NCI-H1105 (cell line): ENCODE measurements at regions not wholly inside any gene's neighbourhood (a gene's known extent, or its start where the extent isn't known, plus 50 kb on each side); places are given as distances from the start of the nearest gene placed in this dataset.
A peak's percentile ranks its signal among the peaks of the same experiment; 100 is the strongest.
"Not testable (repeated sequence)": the region's sequence is repeated elsewhere in the genome, so short reads cannot be mapped to it uniquely, and the experiment has no call there.

Experiments used
- DNase-seq: peaks from one replicate; lab custom pipeline; 2025; lab: John Stamatoyannopoulos, UW

DNA sequence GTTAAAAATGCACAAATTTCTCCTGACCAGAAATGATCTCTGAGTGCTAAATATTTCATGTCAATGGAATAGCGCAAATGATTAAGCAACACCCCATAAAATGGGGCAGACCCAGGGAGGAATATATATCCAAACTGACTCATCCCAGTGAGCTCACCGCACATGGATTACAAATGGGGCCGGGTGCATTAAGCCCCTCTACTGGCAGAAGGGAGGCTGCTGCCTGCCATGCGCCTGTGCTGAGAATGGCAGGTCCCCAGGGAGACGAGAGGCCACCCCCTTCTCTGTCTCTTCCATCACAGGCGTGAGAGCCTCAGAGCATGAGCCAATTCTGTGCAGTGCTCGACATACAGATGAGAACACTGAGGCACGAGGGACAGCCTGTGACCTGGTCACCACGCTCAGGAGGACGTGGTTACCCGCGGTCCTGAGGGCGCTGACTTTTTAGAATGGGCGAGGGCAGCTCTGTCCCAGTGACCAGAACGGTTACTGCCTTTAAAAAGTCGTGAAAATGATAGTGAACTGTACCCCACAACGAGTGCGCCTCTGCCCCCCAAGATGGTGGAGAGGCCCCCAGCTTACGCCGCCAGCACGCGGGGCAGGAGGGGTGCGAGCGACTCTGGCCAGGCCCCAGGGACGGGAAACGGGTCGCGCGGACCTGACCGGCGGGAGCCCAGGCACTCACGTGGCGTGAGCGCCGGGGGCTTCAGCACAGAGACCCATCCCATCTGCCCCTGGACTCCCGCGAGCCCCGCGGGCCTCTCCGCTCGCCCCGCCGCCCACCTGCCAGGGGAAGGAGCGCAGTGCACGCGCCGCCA is 130.2 kb upstream of the ALDH3B2 start:
- peak; percentile 10 for DNase-seq

DNA sequence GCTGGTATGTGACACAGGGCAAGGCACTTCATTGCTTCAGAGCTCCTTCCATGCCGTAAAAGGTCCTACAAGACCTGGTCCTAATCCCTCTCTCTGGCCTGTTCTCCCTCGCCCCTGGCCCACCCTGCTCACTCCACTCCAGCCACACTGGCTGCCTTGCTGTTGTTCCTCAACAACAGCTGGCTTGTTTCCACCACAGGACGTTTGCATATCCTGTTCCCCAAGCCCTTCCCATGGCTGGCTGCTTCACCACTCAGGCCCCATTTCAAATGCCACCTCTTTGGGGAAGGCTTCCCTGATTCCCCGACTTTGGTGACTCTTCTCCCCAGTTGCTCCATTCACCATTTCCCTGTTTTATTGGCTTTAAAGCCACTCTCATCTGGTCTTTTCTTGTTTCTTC is 129.1 kb upstream of the ALDH3B2 start:
- DNase-seq: not testable (repeated sequence)

DNA sequence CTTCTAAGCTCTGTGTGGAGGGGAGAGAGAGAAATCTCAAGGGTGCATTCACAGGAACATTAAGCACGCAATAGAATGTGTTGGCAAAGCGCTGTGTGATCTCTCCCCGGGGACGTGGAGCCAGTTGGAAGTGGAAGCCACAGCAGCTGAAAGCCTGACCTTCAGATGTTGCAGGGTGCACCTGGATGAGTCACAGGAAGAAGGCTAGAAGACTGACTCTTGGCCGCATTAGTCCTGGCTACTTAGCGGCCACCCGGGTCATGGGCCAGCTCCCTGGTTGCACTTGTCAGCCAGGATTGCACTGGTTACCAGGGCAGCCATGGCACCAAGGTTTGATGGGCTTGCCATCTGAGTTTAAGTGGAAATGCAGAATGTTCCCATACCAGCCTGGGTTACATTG is 128.6 kb upstream of the ALDH3B2 start:
- not testable (repeated sequence) for DNase-seq

DNA sequence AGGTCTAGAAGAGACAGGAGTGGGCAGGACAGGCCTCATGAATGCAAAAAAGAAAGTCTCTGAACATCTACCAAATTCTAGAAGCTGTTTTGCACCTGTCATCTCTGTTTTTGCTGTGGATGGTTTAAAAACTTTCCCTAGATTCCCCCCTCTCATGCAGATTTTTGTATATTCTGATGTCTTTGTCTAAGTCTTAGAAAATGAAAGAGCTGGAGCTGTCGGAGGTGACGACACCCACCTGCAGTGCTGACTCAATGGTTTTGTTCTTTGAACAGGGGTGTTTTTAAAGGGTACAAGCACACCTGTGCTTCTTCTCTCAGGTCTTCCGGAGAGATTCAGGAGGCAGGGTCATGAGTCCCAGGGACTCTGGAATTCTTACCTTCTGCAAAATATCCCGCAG is 128.2 kb upstream of the ALDH3B2 start:
- not testable (repeated sequence) for DNase-seq

DNA sequence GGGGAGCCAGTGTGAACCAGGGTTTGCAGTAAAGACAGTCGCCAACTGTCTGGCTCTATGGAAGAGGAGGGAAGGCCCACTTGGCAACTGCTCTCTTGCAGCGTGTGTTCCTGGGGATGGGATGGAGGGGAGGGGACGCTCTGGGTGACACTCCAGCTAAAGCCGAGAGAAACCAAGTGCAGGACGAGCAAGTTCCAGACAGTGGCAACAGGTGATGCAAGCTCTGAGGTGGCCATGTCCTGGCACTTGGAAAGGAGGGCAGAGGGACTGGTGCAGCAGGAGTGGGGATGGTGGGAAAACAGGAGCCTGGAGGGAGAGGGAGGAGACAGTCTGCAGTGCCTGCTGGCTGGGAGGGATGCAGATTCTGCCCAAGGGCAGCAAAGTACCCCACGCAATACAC is 127.0 kb upstream of the ALDH3B2 start:
- not testable (repeated sequence) for DNase-seq

DNA sequence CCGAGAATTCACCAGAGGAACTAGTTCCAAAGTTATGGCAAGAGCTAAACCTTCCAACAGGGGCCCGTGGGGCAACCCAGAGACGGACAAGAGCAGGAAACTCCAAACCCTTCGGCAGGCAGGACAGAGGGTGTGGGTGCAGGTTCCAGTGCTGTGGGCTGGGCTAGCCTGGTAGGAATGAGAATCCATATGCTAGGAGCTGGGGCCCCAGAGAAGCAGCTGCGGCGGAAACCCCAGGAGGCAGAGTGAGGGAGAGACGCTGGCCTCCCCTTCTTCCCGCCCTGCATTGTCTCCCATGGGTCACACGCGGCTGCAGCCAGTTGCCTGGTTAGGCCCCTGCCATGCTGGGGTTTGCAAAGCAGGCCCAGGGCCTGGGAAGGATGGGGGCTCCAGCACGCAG is 126.2 kb upstream of the ALDH3B2 start:
- not testable (repeated sequence) for DNase-seq

DNA sequence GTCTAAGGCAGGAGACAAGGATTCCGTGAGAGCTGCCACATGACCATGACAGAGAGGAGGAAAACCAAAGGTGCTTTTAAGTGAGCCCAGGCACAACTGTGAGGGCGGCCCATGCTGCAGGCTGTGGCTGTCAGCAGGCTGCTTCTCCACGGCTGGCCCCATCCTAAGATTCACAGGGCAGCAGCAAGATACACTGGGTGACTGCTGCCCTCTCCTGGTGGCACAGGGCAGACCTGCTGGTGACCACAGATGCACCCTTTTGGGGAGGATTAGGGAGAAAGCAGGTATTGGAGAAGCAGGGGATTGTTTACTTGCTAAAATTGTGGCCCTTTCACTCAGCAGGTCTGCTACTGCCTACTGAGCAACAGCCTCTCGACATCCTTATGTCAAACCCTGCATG is 125.4 kb upstream of the ALDH3B2 start:
- DNase-seq: not testable (repeated sequence)

DNA sequence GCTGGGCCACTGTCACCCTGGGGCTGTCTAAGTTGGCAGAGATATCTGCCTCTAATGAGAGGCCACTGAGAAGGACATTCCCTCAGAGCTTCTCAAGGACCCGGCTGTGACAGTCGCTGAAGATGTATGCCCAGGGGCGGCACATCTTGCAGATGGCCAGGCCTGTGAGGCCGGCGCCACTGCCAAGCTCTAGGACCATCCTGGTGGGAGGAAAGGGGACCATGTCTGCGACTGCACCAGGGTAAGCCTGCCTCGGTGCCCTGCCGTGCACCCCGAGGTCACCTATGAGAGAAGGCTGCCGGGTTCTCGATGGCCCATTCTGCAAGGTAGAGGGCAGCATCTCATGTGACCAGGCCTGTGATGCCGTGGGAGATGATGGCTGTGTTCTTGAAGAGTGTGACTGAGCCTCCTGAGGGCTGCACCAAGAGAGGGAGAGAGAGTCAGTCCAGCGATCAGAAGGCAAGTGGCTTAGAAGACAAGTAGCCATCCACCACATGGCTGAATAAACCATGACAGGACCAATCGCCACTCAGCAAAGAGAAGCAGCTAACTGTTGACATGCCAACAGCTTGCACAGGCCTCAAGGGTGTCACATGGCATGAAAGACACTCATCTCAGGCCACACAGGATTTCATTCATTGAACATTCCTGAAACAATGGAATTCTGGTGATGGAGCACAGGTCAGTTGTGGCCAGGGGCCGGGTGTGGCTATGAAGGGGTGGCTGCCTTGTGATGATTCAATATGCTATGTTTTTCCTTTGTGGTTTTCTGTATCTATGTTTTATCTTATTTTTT is 123.5 kb upstream of the ALDH3B2 start:
- not testable (repeated sequence) for DNase-seq

DNA sequence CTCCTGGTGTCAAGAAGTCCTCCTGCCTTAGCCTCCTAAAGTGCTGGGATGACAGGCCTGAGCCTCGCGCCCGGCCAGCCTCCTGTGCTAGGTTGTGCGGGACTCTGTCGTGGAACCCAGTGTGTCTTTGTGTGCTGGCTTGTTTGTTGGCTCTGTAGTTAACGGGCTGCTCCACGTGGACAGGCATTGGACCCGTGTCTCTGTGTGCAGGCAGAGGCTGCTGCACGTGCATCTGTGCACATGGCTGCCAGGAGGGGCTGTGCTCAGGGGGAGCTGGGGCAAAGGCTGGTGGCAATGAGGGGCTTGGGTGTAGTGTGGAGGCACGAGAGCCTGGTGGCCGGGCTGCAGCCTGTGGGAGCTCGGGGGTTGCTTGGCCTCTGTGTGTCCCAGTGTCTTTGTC is 121.3 kb upstream of the ALDH3B2 start:
- DNase-seq: no peak

DNA sequence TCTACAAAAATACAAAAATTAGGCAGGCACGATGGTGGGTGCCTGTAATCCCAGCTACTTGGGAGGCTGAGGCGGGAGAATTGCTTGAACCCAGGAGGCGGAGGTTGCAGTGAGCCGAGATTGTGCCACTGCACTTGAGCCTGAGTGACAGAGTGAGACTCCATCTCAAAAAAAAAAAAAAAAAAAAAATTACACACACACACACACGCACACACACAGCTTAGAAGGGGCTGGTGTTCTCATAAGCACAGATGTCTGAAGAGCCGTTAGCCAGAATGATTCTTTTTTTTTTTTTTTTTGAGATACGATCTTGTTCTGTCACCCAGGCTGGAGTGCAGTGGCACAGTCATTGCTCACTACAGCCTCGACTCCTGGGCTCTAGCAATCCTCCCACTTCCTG is 119.3 kb upstream of the ALDH3B2 start:
- not testable (repeated sequence) for DNase-seq

DNA sequence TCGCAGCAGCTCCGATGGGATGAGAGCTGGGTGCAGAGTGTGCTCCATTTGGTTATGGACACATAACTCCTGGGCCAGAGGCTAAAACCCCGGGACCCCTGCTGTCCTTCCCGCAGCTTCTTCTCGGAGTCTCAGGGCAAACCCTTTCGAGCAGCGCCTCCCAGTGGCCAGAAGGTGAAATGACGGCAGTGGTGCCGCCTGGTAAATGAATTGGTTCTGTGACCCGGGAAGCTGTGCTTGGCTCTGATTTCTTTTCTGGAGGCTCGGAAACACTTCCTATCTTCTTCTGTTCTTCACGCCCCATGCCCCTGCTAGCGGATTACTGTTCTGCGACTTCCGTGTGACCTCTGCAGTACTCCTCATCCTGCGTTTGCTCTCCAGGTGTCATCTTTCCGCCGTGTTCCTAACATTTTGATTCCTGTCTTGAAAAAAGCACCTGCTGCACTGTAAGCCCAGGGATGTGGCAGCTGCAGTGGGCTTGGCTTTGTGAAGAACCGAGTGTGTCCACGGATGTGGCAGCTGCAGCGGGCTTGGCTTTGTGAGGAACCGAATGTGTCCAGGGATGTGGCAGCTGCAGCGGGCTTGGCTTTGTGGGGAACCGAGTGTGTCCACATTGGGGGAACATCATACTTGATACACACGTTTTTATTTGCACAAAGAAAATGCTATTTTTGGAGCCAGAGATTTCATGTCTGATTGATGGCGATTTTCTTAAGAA is 118.0 kb upstream of the ALDH3B2 start:
- peak; percentile 38 for DNase-seq

DNA sequence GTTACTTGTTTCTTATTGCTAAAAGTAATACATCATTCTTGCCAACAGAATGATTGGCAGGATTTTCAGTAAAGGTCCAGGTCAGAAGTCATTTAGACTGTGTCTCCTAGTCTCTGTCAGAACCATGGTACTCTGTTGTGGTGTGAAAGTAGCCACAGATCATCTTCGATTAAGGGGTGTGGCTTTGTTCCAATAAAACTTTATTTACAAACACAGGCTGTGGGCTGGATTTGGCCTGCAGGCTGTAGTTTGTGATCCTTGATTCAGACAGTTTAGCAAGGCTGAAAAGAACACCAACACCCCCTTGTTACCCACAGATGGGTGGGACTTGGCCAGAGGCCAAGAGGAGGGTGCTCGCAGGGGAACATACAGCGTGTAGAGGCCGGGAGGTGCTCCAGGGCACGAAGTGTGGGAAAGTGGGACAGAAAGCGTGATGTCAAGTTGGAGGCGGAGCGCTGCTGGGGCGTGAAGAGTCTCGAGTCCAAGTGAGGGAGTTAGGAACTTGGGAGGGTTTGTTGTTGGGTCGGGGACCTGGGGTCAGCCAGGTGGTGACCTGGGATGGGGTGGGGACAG is 117.3 kb upstream of the ALDH3B2 start:
- not testable (repeated sequence) for DNase-seq

DNA sequence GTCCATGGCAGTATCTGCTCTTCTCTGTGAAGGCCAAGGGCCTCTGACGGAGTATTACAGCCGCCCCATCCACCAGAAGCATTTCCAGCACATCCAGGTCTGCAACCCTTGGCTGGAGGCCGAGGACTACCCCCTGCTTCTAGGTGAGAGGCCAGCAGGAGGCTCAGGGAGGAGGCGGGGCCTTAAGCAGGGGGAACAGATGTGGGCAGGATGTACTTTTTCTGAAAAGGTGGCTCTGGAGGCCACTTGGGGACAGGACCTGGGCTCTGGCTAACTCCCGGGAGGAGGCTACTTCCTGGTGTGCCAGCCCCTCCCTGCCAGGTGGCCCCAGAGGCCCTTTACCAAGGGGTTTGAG is 113.9 kb upstream of the ALDH3B2 start:
- DNase-seq: not testable (repeated sequence)

DNA sequence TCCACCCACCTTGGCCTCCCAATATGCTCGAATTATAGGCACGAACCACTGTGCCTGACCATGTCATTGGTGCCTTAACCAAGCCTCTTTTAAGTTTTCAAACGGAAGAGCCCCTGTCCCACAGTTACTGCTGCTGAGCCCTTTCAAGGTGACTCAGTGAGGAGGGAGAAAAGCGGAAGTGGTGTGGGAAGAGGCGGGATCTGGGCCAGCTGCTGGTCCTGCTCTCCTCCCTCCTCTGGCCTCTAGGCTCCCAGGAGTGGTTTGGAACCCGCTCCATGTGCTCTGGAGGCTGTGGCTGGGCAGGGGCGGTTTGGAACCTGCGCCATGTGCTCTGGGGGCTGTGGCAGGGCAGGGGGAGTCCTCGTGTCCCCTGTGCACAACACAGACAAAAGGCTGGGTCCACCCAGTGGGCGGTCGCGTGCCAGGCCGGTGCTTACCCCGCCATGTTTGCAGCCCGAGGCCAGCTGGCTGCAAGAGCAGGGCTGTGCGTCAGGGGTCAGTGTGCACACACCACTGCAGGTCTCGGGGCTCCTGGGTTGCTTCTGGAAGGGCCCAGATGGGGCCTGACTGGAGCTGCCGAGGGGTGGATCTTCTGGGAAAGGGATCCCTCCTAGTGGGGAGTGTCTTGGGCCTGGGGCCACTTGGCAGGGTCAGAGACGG is 113.4 kb upstream of the ALDH3B2 start:
- DNase-seq: not testable (repeated sequence)

DNA sequence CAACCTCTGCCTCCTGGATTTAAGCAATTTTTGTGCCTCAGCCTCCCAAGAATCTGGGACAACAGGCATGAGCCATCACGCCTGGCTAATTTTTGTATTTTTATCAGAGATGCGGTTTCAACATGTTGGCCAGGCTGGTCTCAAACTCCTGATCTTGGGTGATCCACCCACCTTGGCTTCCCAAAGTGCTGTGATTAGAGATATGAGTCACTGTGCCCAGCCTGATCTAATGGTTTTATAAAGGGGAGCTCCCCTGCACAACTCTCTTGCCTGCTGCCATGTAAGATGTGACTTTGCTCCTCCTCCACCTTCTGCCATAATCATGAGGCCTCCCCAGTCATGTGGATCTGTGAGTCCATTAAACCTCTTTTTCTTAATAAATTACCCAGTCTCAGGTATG is 107.5 kb upstream of the ALDH3B2 start:
- not testable (repeated sequence) for DNase-seq

DNA sequence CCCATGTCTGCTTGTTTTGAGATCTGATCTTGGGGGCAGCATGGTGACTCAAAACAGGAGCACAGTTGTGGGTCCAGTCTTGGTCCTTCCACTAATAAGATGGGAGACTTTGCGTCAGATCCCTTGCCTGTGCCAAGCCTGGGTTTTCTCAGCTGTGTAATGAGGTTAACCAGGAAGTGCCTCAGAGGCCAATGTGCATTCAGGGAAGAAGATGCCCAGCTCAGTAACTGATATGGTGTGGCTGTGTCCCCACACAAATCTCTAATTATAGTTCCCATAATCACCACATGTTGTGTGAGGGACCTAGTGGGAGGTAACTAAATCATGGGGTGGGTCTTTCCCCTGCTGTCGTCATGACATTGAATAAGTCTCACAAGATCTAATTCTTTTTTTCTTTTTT is 107.1 kb upstream of the ALDH3B2 start:
- DNase-seq: not testable (repeated sequence)

DNA sequence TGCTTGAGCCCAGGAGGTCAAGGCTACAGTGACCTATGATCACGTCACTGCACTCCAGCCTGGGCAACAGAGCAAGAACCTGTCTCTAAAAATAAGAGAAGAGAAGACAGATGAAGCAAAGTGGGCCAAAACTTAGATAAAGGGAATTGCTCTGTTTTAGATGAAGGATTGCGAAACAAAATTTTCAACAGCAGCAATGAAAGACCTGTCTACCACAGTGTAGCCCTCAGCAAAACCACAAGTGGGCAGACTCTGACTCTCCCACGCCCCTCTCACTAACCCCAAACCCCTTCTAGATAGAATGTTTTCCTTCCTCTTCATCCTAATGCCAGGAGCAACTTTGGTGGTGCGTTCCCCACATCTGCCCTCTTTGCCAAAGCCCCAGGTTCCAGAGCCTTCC is 105.6 kb upstream of the ALDH3B2 start:
- DNase-seq: no peak

DNA sequence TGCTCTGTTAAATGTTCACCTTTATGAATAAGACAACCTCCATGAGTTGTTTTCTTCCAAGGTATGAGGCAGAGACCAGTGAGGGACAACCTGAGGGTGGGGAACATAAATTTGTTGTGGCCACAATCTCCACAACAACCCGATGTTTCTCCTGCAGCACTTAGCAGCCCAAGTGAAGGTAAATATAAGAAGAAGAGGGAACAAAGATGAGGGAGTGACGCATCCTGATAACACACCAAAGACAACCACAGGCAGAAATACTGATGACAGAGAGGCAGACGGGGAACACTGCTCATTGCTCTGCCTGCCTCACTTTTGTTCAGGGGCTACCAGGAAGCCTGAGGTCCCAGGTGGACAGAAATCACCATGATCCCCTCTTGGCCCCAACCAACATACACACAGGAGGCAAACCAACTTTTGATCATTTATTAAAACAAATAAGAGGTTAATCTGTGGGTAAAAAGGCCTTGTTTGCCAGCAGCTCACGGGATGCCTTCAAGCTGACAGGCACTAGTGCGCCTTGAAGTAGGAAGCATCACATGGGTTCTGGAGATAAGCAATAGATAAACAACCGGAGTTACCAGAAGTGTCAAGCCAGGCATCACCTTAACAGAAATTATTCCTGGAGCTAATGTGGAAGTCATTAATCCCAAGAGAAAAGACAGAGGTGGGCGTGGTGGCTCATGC is 104.9 kb upstream of the ALDH3B2 start:
- not testable (repeated sequence) for DNase-seq

DNA sequence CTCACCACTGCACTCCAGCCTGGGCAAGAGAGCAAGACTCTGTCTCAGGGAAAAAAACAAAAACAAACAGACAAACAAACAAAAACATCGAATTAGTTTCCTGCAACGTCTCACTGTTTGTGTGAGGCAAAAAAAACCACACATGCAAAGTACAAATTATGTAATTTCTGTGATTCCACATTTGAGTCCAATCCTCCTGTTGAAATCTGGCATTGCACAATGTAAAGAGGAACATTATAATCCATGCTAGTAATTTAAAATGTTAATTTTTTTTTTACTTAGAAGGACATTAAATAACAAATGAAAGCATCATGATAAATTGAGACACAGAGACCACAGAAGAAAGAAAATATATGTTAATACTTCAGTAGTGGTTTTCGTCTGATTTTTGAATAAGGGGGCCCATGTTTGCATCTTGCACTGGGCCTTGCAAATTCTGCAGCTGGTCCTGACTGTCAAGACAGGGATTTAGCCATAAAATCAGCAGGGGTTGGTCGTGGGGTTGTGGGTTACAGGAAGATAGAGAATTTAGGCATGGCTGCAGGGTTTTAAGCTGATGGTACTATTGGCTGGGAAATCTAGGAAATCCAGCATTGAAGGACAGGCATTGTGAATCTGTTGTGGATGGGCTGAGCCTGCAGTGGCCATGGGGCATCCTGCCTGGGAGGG is 102.6 kb upstream of the ALDH3B2 start:
- no peak for DNase-seq

DNA sequence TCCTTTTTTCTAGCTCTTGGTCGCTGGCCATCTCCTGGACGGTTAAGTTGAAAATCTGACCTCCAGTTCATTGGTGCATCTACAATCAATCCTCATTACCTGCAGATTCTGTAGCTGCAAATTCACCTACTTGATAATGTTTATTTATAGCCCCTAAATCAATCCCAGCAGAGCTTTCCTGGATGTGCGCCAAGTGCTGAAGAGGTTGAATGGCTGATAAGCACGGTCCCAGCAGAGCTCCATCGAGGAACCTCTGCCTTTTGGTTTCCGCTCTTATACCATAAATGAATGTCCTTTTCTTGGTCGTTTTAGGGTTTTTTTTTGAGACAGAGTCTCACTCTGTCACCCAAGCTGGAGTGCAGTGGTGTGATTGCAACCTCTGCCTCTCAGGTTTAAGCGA is 99.8 kb upstream of the ALDH3B2 start:
- peak; percentile 63 for DNase-seq
